ENCODE measurements at regions not wholly inside any gene's neighbourhood (a gene's known extent, or its start where the extent isn't known, plus 50 kb on each side); places are given as distances from the start of the nearest gene placed in this dataset.

- intact Hi-C loops (cut with micrococcal nuclease; ENCODE audit: unreplicated experiment), result no loop called here
- BruUV-seq (replicated peaks), result no TSS peak
- DNase-seq (ENCODE audit: low spot score), result no peak
- H3K36me3 ChIP-seq (ENCODE audit: insufficient read depth, low read length, poor library complexity, severe bottlenecking), result no peaks in the 10 kb centered on the region
- POLR2A ChIA-PET (ENCODE audit: low non-redundant PET), result no interaction called here
- H3K27me3 ChIP-seq (replicated peaks; ENCODE audit: insufficient read depth, low read depth, low read length, poor library complexity), result peaks cover 26% of the 10 kb centered on the region
- H3K4me1 ChIP-seq (ENCODE audit: insufficient read depth, low read length, poor library complexity, severe bottlenecking), result no peaks in the 10 kb centered on the region
- CTCF ChIA-PET, result no interaction called here
- H3K4me3 ChIP-seq (ENCODE audit: low read depth, low read length, poor library complexity, severe bottlenecking), result no peak overlapping the region
- H3K9me3 ChIP-seq (ENCODE audit: low read depth, low read length, poor library complexity, severe bottlenecking), result no peaks in the 10 kb centered on the region
- no peak overlapping the region for H3K27ac ChIP-seq (ENCODE audit: low read depth, low read length, poor library complexity, severe bottlenecking)
- TF ChIP-seq EZH2 (IDR thresholded peaks at IDR 0.05; ENCODE audit: borderline replicate concordance, low read depth, low read length, poor library complexity, severe bottlenecking) (no peak), CTCF (conservative IDR thresholded peaks at IDR 0.05; ENCODE audit: low read depth, low read length) (0 out of 2 replicates have a peak, but pooled peaks have one; percentile 20)
Observed at GRCh38 chr6:152874846-152875568, 107.8 kb downstream of the FBXO5 start.

DNA sequence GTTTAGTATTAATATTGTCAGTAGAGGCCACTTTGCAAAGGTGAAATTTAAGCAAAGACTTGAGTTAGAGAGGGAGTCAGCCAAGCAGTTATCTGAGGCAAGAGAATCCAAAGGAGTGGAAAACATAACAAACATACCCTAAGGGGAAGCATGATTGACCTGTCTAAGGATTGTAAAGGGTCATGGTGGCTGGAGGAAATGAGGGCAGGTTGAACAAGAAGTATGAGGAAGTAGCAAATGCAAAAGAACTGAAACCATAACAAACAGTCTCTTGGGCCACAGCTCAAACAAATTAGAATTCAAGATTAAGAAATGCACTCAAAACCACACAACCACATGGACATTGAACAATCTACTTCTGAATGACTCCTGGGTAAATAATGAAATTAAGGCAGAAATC is 103.2 kb downstream of the FBXO5 start:
- BruUV-seq (replicated peaks), result no TSS peak
- H3K9me3 ChIP-seq (ENCODE audit: low read depth, low read length, poor library complexity, severe bottlenecking), result no peaks in the 10 kb centered on the region
- DNase-seq (ENCODE audit: low spot score), result no peak
- H3K36me3 ChIP-seq (ENCODE audit: insufficient read depth, low read length, poor library complexity, severe bottlenecking), result no peaks in the 10 kb centered on the region
- POLR2A ChIA-PET (ENCODE audit: low non-redundant PET), result no interaction called here
- no peak overlapping the region for H3K4me3 ChIP-seq (ENCODE audit: low read depth, low read length, poor library complexity, severe bottlenecking)
- H3K27me3 ChIP-seq (replicated peaks; ENCODE audit: insufficient read depth, low read depth, low read length, poor library complexity), result peaks cover 3% of the 10 kb centered on the region
- H3K27ac ChIP-seq (ENCODE audit: low read depth, low read length, poor library complexity, severe bottlenecking), result no peak overlapping the region
- TF ChIP-seq EZH2 (IDR thresholded peaks at IDR 0.05; ENCODE audit: borderline replicate concordance, low read depth, low read length, poor library complexity, severe bottlenecking), result no peak
- no peak for TF ChIP-seq CTCF (conservative IDR thresholded peaks at IDR 0.05; ENCODE audit: low read depth, low read length)
- CTCF ChIA-PET, result no interaction called here
- intact Hi-C loops (cut with micrococcal nuclease; ENCODE audit: unreplicated experiment), result no loop called here
- no peaks in the 10 kb centered on the region for H3K4me1 ChIP-seq (ENCODE audit: insufficient read depth, low read length, poor library complexity, severe bottlenecking)

DNA sequence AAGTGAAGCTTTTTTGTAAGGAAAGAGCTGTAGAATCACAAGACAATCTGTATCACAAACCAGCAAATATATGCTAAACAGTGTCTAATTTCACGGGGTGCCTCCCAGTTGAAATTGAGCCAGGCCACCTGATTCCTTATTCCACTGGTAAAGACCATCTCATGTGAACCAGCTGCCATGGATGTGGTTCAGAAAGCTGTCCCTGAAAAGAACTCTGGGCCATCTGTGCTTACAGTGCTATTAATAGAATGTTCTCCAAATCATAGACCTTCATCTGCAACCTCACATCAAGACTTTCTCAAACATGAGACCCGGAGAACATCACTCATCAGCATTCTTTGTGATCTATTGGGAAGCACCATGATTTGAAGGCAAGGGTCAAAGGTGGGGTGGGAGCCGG is 89.7 kb downstream of the FBXO5 start:
- no TSS peak for BruUV-seq (replicated peaks)
- no peak for TF ChIP-seq EZH2 (IDR thresholded peaks at IDR 0.05; ENCODE audit: borderline replicate concordance, low read depth, low read length, poor library complexity, severe bottlenecking)
- TF ChIP-seq CTCF (conservative IDR thresholded peaks at IDR 0.05; ENCODE audit: low read depth, low read length), result no peak
- no peak for DNase-seq (ENCODE audit: low spot score)
- POLR2A ChIA-PET (ENCODE audit: low non-redundant PET), result no interaction called here
- Histone ChIP-seq H3K4me1 (ENCODE audit: insufficient read depth, low read length, poor library complexity, severe bottlenecking) (no peaks in the 10 kb centered on the region), H3K36me3 (ENCODE audit: insufficient read depth, low read length, poor library complexity, severe bottlenecking) (no peaks in the 10 kb centered on the region), H3K27ac (ENCODE audit: low read depth, low read length, poor library complexity, severe bottlenecking) (no peak overlapping the region), H3K27me3 (replicated peaks; ENCODE audit: insufficient read depth, low read depth, low read length, poor library complexity) (peaks cover 56% of the 10 kb centered on the region), H3K4me3 (ENCODE audit: low read depth, low read length, poor library complexity, severe bottlenecking) (no peak overlapping the region), H3K9me3 (ENCODE audit: low read depth, low read length, poor library complexity, severe bottlenecking) (no peaks in the 10 kb centered on the region)
- CTCF ChIA-PET, result no interaction called here
- intact Hi-C loops (cut with micrococcal nuclease; ENCODE audit: unreplicated experiment), result no loop called here
